GM21717 (cell line): ENCODE measurements at regions not wholly inside any gene's neighbourhood (a gene's known extent, or its start where the extent isn't known, plus 50 kb on each side); places are given as distances from the start of the nearest gene placed in this dataset.

Experiments
- ATAC-seq: cut with Tn5 transposase; IDR thresholded peaks from one replicate; pipeline ENCODE4 v1.9.1; 2021; ENCODE audit warnings: mild to moderate bottlenecking, moderate library complexity; ENCODE audit not compliant: unreplicated experiment

- no peak for ATAC-seq
These were observed 298.7 kb downstream of the C4orf33 start for GRCh38 chr4:129394635-129395034.

- ATAC-seq, result no peak
These were observed 307.9 kb downstream of the C4orf33 start for GRCh38 chr4:129403848-129404247.

GRCh38 chr4:129410115-129410514 lies 314.2 kb downstream of the C4orf33 start:
- ATAC-seq, result no peak

- no peak for ATAC-seq
These were observed 319.1 kb downstream of the C4orf33 start for GRCh38 chr4:129415004-129415403.

- ATAC-seq, result no peak
These were observed 324.7 kb downstream of the C4orf33 start for GRCh38 chr4:129420637-129421036.

GRCh38 chr4:129422277-129422676 lies 326.3 kb downstream of the C4orf33 start:
- ATAC-seq, result no peak

- ATAC-seq, result no peak
These were observed 332.5 kb downstream of the C4orf33 start for GRCh38 chr4:129428454-129428853.

- no peak for ATAC-seq
These were observed 333.8 kb downstream of the C4orf33 start for GRCh38 chr4:129429581-129430320.

GRCh38 chr4:129437347-129437746 lies 341.4 kb downstream of the C4orf33 start:
- no peak for ATAC-seq

GRCh38 chr4:129438456-129438981 lies 342.6 kb downstream of the C4orf33 start:
- no peak for ATAC-seq

GRCh38 chr4:129446074-129446473 lies 350.1 kb downstream of the C4orf33 start:
- ATAC-seq, result no peak

GRCh38 chr4:129453524-129454200 lies 357.7 kb downstream of the C4orf33 start:
- no peak for ATAC-seq

- ATAC-seq, result no peak
These were observed 359.5 kb downstream of the C4orf33 start for GRCh38 chr4:129455482-129455881.

- ATAC-seq, result no peak
These were observed 372.7 kb downstream of the C4orf33 start for GRCh38 chr4:129468624-129469023.

GRCh38 chr4:129474698-129475097 lies 378.7 kb downstream of the C4orf33 start:
- no peak for ATAC-seq

GRCh38 chr4:129481107-129481506 lies 385.2 kb downstream of the C4orf33 start:
- no peak for ATAC-seq

GRCh38 chr4:129488427-129488826 lies 392.5 kb downstream of the C4orf33 start:
- no peak for ATAC-seq

GRCh38 chr4:129490516-129490915 lies 394.6 kb downstream of the C4orf33 start:
- no peak for ATAC-seq

GRCh38 chr4:129498626-129499025 lies 402.7 kb downstream of the C4orf33 start:
- ATAC-seq, result no peak

- no peak for ATAC-seq
These were observed 418.9 kb downstream of the C4orf33 start for GRCh38 chr4:129514852-129515251.

GRCh38 chr4:129515356-129515755 lies 419.4 kb downstream of the C4orf33 start:
- no peak for ATAC-seq

GRCh38 chr4:129526812-129527211 lies 430.9 kb downstream of the C4orf33 start:
- no peak for ATAC-seq
